ENCODE measurements at regions not wholly inside any gene's neighbourhood (a gene's known extent, or its start where the extent isn't known, plus 50 kb on each side); places are given as distances from the start of the nearest gene placed in this dataset.

GRCh38 chr6:84526631-84527030, 237.8 kb downstream of the TBX18 start:
- TF ChIP-seq EZH2 (IDR thresholded peaks at IDR 0.05; ENCODE audit: borderline replicate concordance) (no peak), CTCF (IDR thresholded peaks at IDR 0.05; ENCODE audit: poor library complexity) (no peak)

All from hepatocyte (in vitro differentiated cells).